ENCODE measurements at regions not wholly inside any gene's neighbourhood (a gene's known extent, or its start where the extent isn't known, plus 50 kb on each side); places are given as distances from the start of the nearest gene placed in this dataset.

- no peaks in the 10 kb centered on the region for H3K27me3 Mint-ChIP-seq (ENCODE audit: low read depth)
- peaks cover 11% of the 10 kb centered on the region for H3K9me3 Mint-ChIP-seq (ENCODE audit: low read depth)
- no peaks in the 10 kb centered on the region for H3K4me1 Mint-ChIP-seq (ENCODE audit: low read depth)
- TF ChIP-seq, protein P1, sequence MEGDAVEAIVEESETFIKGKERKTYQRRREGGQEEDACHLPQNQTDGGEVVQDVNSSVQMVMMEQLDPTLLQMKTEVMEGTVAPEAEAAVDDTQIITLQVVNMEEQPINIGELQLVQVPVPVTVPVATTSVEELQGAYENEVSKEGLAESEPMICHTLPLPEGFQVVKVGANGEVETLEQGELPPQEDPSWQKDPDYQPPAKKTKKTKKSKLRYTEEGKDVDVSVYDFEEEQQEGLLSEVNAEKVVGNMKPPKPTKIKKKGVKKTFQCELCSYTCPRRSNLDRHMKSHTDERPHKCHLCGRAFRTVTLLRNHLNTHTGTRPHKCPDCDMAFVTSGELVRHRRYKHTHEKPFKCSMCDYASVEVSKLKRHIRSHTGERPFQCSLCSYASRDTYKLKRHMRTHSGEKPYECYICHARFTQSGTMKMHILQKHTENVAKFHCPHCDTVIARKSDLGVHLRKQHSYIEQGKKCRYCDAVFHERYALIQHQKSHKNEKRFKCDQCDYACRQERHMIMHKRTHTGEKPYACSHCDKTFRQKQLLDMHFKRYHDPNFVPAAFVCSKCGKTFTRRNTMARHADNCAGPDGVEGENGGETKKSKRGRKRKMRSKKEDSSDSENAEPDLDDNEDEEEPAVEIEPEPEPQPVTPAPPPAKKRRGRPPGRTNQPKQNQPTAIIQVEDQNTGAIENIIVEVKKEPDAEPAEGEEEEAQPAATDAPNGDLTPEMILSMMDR (IDR thresholded peaks at IDR 0.05): no peak
- H3K36me3 Mint-ChIP-seq (ENCODE audit: low read depth): no peaks in the 10 kb centered on the region
- no peak overlapping the region for H3K4me3 Mint-ChIP-seq (ENCODE audit: unreplicated experiment)
- no peak for DNase-seq (ENCODE audit: low spot score)
- H3K27ac Mint-ChIP-seq (ENCODE audit: unreplicated experiment): no peak overlapping the region
These were observed 125.3 kb upstream of the STARD3NL start for GRCh38 chr7:38052786-38053185.

- TF ChIP-seq, protein P1 (IDR thresholded peaks at IDR 0.05): no peak
- DNase-seq (ENCODE audit: low spot score): no peak
- no peaks in the 10 kb centered on the region for H3K4me1 Mint-ChIP-seq (ENCODE audit: low read depth)
- H3K4me3 Mint-ChIP-seq (ENCODE audit: unreplicated experiment): no peak overlapping the region
- no peak overlapping the region for H3K27ac Mint-ChIP-seq (ENCODE audit: unreplicated experiment)
- no peaks in the 10 kb centered on the region for H3K36me3 Mint-ChIP-seq (ENCODE audit: low read depth)
- H3K27me3 Mint-ChIP-seq (ENCODE audit: low read depth): no peaks in the 10 kb centered on the region
- H3K9me3 Mint-ChIP-seq (ENCODE audit: low read depth): peaks cover 1% of the 10 kb centered on the region
These were observed 123.8 kb upstream of the STARD3NL start for GRCh38 chr7:38054199-38054598.

- H3K9me3 Mint-ChIP-seq (ENCODE audit: low read depth): no peaks in the 10 kb centered on the region
- no peak for DNase-seq (ENCODE audit: low spot score)
- H3K4me1 Mint-ChIP-seq (ENCODE audit: low read depth): no peaks in the 10 kb centered on the region
- no peak overlapping the region for H3K27ac Mint-ChIP-seq (ENCODE audit: unreplicated experiment)
- H3K27me3 Mint-ChIP-seq (ENCODE audit: low read depth): peaks cover 6% of the 10 kb centered on the region
- no peak overlapping the region for H3K4me3 Mint-ChIP-seq (ENCODE audit: unreplicated experiment)
- TF ChIP-seq, protein P1 (IDR thresholded peaks at IDR 0.05): no peak
- no peaks in the 10 kb centered on the region for H3K36me3 Mint-ChIP-seq (ENCODE audit: low read depth)
These were observed 120.2 kb upstream of the STARD3NL start for GRCh38 chr7:38057829-38058228.

DNA sequence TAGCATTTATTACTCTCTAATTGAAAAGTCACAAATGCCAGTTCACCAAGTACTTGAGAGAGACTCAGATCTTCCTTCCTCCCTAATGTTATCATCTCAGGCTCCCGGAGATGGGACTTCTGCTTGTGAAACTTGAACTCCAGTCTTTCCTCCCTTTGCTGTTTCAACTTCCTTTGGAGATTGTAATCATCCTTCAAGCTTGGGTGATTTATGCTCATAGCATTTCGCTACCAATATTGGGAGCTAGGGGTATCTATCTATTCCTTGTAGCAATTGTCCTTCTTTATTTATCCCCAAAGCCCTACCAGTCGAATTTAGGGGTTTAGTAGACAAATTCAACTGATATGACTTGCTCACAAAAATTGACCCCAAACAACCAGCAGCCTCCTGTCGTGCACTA lies 117.9 kb upstream of the STARD3NL start:
- Mint-ChIP-seq H3K4me3 (ENCODE audit: unreplicated experiment) (no peak overlapping the region), H3K9me3 (ENCODE audit: low read depth) (peaks cover 4% of the 10 kb centered on the region), H3K27me3 (ENCODE audit: low read depth) (peaks cover 6% of the 10 kb centered on the region), H3K36me3 (ENCODE audit: low read depth) (no peaks in the 10 kb centered on the region), H3K4me1 (ENCODE audit: low read depth) (no peaks in the 10 kb centered on the region), H3K27ac (ENCODE audit: unreplicated experiment) (no peak overlapping the region)
- TF ChIP-seq, protein P1 (IDR thresholded peaks at IDR 0.05): no peak
- DNase-seq (ENCODE audit: low spot score): no peak

- Mint-ChIP-seq H3K4me1 (ENCODE audit: low read depth) (no peaks in the 10 kb centered on the region), H3K4me3 (ENCODE audit: unreplicated experiment) (no peak overlapping the region), H3K9me3 (ENCODE audit: low read depth) (peaks cover 4% of the 10 kb centered on the region), H3K27ac (ENCODE audit: unreplicated experiment) (no peak overlapping the region), H3K36me3 (ENCODE audit: low read depth) (no peaks in the 10 kb centered on the region), H3K27me3 (ENCODE audit: low read depth) (peaks cover 6% of the 10 kb centered on the region)
- TF ChIP-seq, protein P1 (IDR thresholded peaks at IDR 0.05): no peak
- no peak for DNase-seq (ENCODE audit: low spot score)
These were observed 117.4 kb upstream of the STARD3NL start for GRCh38 chr7:38060637-38061036.

Data from chondrocyte (in vitro differentiated cells).